ENCODE measurements at regions not wholly inside any gene's neighbourhood (a gene's known extent, or its start where the extent isn't known, plus 50 kb on each side); places are given as distances from the start of the nearest gene placed in this dataset.

DNA sequence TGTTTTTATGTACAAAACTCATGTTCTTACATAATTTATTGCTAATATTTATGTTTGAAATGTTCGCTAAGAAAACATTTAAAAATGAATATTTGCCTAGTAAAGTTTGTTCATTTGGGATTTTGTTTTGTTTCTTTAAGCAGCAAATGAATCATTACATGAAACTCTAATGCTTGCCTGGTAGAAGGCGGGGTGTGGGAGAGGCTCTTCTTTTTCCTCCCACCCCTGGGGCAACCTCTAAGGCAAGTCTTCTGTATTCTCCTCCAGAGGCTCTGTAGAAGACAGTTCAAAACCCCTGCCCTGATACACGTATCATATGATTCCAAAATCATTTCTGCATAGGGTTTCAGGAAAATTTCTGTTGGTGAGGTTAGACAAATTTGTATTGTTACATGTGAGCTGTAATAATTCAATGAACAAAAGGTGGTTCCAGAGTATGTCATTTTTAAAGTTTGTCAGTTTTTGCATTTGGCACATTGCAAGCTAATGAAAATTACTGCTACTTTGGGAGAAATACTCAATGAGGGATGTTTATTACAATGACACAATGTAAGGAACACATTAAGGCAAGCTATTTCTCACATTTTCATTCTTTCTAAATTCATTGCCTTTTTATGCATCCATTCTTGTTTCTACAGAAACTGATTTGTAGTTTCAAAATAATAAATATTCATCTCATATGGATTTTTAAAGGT, 302.3 kb upstream of the UBE2E3 start:
- Mint-ChIP-seq H3K27ac (no peak overlapping the region), H3K4me1 (no peaks in the 10 kb centered on the region), H3K9me3 (peaks cover 2% of the 10 kb centered on the region in 2 donors), H3K36me3 (no peaks in the 10 kb centered on the region), H3K4me3 (no peak overlapping the region), H3K27me3 (ENCODE audit: low read depth in 2 of 2) (peaks cover 4 to 9% of the 10 kb centered on the region in 2 donors)
- no peaks in the 10 kb centered on the region for H3K36me3 ChIP-seq (ENCODE audit: control insufficient read depth, insufficient read depth, low read length)
- WGBS (ENCODE audit: insufficient coverage) = 92% methylated on average over 2 of the region's 3 CpGs
- H3K4me1 ChIP-seq (ENCODE audit: control insufficient read depth, insufficient read depth, low read length) = no peaks in the 10 kb centered on the region
- H3K4me3 ChIP-seq (ENCODE audit: low read length) = no peak overlapping the region
- no peaks in the 10 kb centered on the region for H3K27me3 ChIP-seq (ENCODE audit: control insufficient read depth, insufficient read depth, low read length)
- H3K27ac ChIP-seq (ENCODE audit: low read length) = no peak overlapping the region
- TF ChIP-seq CTCF (IDR thresholded peaks at IDR 0.05) = no peak
- no peak for DNase-seq
- intact Hi-C loops (cut with micrococcal nuclease) = no loop called here
- H3K9me3 ChIP-seq (ENCODE audit: control insufficient read depth, insufficient read depth, low read length) = no peaks in the 10 kb centered on the region
- no peak for ATAC-seq

GRCh38 chr2:180677200-180677599, 303.2 kb upstream of the UBE2E3 start:
- Histone ChIP-seq H3K27me3 (ENCODE audit: control insufficient read depth, insufficient read depth, low read length) (no peaks in the 10 kb centered on the region), H3K9me3 (ENCODE audit: control insufficient read depth, insufficient read depth, low read length) (no peaks in the 10 kb centered on the region), H3K36me3 (ENCODE audit: control insufficient read depth, insufficient read depth, low read length) (no peaks in the 10 kb centered on the region), H3K4me1 (ENCODE audit: control insufficient read depth, insufficient read depth, low read length) (no peaks in the 10 kb centered on the region), H3K27ac (ENCODE audit: low read length) (no peak overlapping the region), H3K4me3 (ENCODE audit: low read length) (no peak overlapping the region)
- intact Hi-C loops (cut with micrococcal nuclease) = no loop called here
- no peaks in the 10 kb centered on the region for H3K4me1 Mint-ChIP-seq
- ATAC-seq (no peak), DNase-seq (no peak)
- peaks cover 4 to 9% of the 10 kb centered on the region in 2 donors for H3K27me3 Mint-ChIP-seq (ENCODE audit: low read depth in 2 of 2)
- peaks cover 2% of the 10 kb centered on the region in 2 donors for H3K9me3 Mint-ChIP-seq
- 81% methylated on average over 2 of the region's 3 CpGs for WGBS (ENCODE audit: insufficient coverage)
- no peak overlapping the region for H3K4me3 Mint-ChIP-seq
- no peaks in the 10 kb centered on the region for H3K36me3 Mint-ChIP-seq
- TF ChIP-seq CTCF (IDR thresholded peaks at IDR 0.05) = no peak
- H3K27ac Mint-ChIP-seq = no peak overlapping the region

DNA sequence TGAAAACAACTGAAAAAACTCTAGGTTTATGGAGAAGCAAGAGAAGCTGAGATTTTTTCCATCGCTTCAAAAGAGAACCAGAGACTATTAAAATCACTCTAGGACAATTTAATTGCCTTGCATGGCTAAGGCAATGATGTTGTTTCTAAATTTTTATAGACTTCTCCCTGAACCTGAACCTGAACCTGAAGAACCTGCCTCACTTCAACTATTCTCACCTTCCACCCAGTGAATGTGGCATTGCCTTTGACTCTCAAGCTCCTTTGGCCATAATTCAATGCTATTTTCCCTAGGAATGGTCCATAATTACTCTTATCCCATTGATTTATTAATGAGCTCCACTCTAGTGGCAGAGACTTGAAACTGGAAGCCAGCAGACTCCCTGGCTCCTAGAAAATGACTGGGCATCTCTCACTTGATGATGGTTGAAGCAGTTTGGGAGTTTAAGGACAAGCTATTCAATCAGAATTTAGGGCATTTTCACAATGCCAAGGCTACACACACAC, 303.8 kb upstream of the UBE2E3 start:
- Mint-ChIP-seq H3K27me3 (ENCODE audit: low read depth in 2 of 2) (peaks cover 4 to 9% of the 10 kb centered on the region in 2 donors), H3K4me3 (no peak overlapping the region), H3K27ac (no peak overlapping the region), H3K4me1 (no peaks in the 10 kb centered on the region), H3K9me3 (peaks cover 2 to 5% of the 10 kb centered on the region in 2 donors), H3K36me3 (no peaks in the 10 kb centered on the region)
- WGBS (ENCODE audit: insufficient coverage) = no CpG with 5 or more reads among the region's 1 CpG
- H3K27ac ChIP-seq (ENCODE audit: low read length) = no peak overlapping the region
- ATAC-seq = no peak
- no peak overlapping the region for H3K4me3 ChIP-seq (ENCODE audit: low read length)
- intact Hi-C loops (cut with micrococcal nuclease) = no loop called here
- H3K9me3 ChIP-seq (ENCODE audit: control insufficient read depth, insufficient read depth, low read length) = no peaks in the 10 kb centered on the region
- no peaks in the 10 kb centered on the region for H3K27me3 ChIP-seq (ENCODE audit: control insufficient read depth, insufficient read depth, low read length)
- no peak for TF ChIP-seq CTCF (IDR thresholded peaks at IDR 0.05)
- no peaks in the 10 kb centered on the region for H3K36me3 ChIP-seq (ENCODE audit: control insufficient read depth, insufficient read depth, low read length)
- no peak for DNase-seq
- no peaks in the 10 kb centered on the region for H3K4me1 ChIP-seq (ENCODE audit: control insufficient read depth, insufficient read depth, low read length)

DNA sequence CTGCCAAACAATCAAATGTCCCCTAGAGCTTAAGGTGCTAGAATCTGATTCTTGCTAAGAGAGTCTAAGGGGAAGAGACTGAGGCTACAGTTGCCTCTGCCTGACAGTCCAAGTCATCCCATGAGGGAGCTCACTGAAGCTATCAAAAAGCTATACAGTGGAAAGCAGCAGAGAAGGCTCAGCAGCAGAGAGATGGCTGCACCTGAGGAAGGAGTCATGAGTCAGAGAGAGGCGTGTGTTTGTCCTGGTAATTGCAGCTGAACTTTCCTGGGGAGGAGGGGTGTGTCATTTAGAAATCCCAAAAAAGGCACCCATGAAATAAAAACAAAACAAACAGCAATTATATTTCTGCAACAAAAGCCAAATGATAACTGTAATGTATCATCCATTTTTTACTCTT, 305.2 kb upstream of the UBE2E3 start:
- Mint-ChIP-seq H3K4me1 (no peaks in the 10 kb centered on the region), H3K36me3 (no peaks in the 10 kb centered on the region), H3K4me3 (no peak overlapping the region), H3K27me3 (ENCODE audit: low read depth in 2 of 2) (peaks cover 4 to 7% of the 10 kb centered on the region in 2 donors), H3K9me3 (peaks cover 0 to 5% of the 10 kb centered on the region in 2 donors), H3K27ac (no peak overlapping the region)
- TF ChIP-seq CTCF (IDR thresholded peaks at IDR 0.05) = no peak
- no peaks in the 10 kb centered on the region for H3K4me1 ChIP-seq (ENCODE audit: control insufficient read depth, insufficient read depth, low read length)
- no peaks in the 10 kb centered on the region for H3K9me3 ChIP-seq (ENCODE audit: control insufficient read depth, insufficient read depth, low read length)
- no peak for ATAC-seq
- H3K27ac ChIP-seq (ENCODE audit: low read length) = no peak overlapping the region
- no peak overlapping the region for H3K4me3 ChIP-seq (ENCODE audit: low read length)
- H3K27me3 ChIP-seq (ENCODE audit: control insufficient read depth, insufficient read depth, low read length) = no peaks in the 10 kb centered on the region
- no peaks in the 10 kb centered on the region for H3K36me3 ChIP-seq (ENCODE audit: control insufficient read depth, insufficient read depth, low read length)
- DNase-seq = no peak
- intact Hi-C loops (cut with micrococcal nuclease) = no loop called here
- WGBS (ENCODE audit: insufficient coverage) = 83% methylated on average over 1 of the region's 1 CpG

All from natural killer cell (primary cell).